ENCODE measurements at regions not wholly inside any gene's neighbourhood (a gene's known extent, or its start where the extent isn't known, plus 50 kb on each side); places are given as distances from the start of the nearest gene placed in this dataset.

DNA sequence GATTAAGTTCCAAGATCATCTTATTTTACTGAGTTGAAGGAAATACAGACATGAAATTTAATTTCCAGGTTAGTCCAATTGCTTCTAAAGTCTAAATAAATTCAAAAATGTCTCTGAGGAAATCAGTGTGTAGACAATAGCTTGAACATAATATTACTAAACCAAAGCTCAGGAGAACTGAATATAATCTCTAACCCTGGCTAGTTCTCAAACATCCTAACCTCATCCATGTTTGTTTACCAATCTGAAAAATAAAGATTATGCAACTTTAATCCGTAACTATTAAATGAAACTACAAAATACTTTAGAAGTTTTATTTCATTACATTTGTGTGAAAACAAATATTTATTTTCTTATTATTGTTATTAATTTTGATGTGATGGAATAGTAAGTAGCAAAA, 387.2 kb downstream of the TBC1D32 start (continued):
- TF ChIP-seq, protein P1, sequence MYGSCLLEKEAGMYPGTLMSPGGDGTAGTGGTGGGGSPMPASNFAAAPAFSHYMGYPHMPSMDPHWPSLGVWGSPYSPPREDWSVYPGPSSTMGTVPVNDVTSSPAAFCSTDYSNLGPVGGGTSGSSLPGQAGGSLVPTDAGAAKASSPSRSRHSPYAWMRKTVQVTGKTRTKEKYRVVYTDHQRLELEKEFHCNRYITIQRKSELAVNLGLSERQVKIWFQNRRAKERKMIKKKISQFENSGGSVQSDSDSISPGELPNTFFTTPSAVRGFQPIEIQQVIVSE (CRISPR knock-in tag; IDR thresholded peaks at IDR 0.05; ENCODE audit: borderline replicate concordance), result no peak
- TF ChIP-seq, protein P2, sequence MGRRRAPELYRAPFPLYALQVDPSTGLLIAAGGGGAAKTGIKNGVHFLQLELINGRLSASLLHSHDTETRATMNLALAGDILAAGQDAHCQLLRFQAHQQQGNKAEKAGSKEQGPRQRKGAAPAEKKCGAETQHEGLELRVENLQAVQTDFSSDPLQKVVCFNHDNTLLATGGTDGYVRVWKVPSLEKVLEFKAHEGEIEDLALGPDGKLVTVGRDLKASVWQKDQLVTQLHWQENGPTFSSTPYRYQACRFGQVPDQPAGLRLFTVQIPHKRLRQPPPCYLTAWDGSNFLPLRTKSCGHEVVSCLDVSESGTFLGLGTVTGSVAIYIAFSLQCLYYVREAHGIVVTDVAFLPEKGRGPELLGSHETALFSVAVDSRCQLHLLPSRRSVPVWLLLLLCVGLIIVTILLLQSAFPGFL (CRISPR knock-in tag; IDR thresholded peaks at IDR 0.05; ENCODE audit: borderline replicate concordance), result no peak
- TF ChIP-seq RORB (CRISPR knock-in tag; IDR thresholded peaks at IDR 0.05) (no peak), NFATC4 (CRISPR knock-in tag; IDR thresholded peaks at IDR 0.05) (no peak), MXD4 (CRISPR knock-in tag; IDR thresholded peaks at IDR 0.05; ENCODE audit: borderline replicate concordance) (no peak), ZNF416 (CRISPR knock-in tag; IDR thresholded peaks at IDR 0.05) (no peak), NR1H2 (CRISPR knock-in tag; IDR thresholded peaks at IDR 0.05) (no peak), ZNF671 (CRISPR knock-in tag; IDR thresholded peaks at IDR 0.05) (no peak)
- TF ChIP-seq, protein P3, sequence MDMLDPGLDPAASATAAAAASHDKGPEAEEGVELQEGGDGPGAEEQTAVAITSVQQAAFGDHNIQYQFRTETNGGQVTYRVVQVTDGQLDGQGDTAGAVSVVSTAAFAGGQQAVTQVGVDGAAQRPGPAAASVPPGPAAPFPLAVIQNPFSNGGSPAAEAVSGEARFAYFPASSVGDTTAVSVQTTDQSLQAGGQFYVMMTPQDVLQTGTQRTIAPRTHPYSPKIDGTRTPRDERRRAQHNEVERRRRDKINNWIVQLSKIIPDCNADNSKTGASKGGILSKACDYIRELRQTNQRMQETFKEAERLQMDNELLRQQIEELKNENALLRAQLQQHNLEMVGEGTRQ (CRISPR knock-in tag; IDR thresholded peaks at IDR 0.05), result no peak
- TF ChIP-seq, protein P4, sequence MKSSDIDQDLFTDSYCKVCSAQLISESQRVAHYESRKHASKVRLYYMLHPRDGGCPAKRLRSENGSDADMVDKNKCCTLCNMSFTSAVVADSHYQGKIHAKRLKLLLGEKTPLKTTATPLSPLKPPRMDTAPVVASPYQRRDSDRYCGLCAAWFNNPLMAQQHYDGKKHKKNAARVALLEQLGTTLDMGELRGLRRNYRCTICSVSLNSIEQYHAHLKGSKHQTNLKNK (CRISPR knock-in tag; IDR thresholded peaks at IDR 0.05), result no peak
- TF ChIP-seq, protein P5, sequence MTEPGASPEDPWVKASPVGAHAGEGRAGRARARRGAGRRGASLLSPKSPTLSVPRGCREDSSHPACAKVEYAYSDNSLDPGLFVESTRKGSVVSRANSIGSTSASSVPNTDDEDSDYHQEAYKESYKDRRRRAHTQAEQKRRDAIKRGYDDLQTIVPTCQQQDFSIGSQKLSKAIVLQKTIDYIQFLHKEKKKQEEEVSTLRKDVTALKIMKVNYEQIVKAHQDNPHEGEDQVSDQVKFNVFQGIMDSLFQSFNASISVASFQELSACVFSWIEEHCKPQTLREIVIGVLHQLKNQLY (CRISPR knock-in tag; IDR thresholded peaks at IDR 0.05), result no peak

DNA sequence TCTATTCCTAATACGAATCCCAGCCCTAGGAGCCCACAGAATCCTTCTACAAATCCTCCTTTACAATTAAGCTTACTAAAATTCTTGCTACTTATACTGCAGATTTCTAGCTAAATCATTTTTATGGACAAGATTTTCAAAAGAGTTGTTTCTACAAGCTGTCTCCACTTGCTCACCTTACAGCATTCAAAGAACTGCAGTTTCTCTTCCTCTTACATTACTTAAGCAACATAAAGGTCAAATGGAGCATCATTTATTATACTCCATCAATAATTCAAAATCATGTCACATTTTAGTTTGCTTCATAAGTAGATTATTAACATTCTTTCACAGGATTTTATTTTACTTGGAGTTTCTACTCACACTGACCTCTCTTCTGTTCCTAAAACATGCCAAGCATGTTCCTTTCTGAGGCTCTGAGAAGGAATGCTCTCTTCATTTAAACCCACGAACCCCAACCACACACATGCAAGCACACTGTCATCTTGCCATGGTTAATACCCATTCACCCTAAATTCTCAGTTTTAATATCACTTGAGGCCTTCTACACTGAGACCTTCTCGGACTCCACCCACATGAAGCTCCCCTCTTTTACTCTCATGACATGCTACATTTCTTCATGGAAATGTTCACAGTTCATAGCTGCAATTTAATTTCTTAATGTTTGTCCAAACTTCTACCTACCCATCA, 388.2 kb downstream of the TBC1D32 start:
- ChIA-PET CTCF (no interaction called here), POLR2A (no interaction called here)
- TF ChIP-seq RELA (CRISPR knock-in tag; IDR thresholded peaks at IDR 0.05; ENCODE audit: borderline replicate concordance), result no peak
- no peak for TF ChIP-seq FOXK1 (CRISPR knock-in tag; IDR thresholded peaks at IDR 0.05)
- no peak for TF ChIP-seq ZBTB21 (CRISPR knock-in tag; IDR thresholded peaks at IDR 0.05; ENCODE audit: borderline replicate concordance)
- no peak for DNase-seq (ENCODE audit: low spot score)
- no peaks in the 10 kb centered on the region for H3K9me3 Mint-ChIP-seq
- no peak for ATAC-seq
- H3K36me3 Mint-ChIP-seq, result no peaks in the 10 kb centered on the region
- H3K4me3 Mint-ChIP-seq, result no peak overlapping the region
- no peaks in the 10 kb centered on the region for H3K4me1 Mint-ChIP-seq
- H3K27ac Mint-ChIP-seq, result no peak overlapping the region
- no peaks in the 10 kb centered on the region for H3K27me3 Mint-ChIP-seq (ENCODE audit: low read depth)

DNA sequence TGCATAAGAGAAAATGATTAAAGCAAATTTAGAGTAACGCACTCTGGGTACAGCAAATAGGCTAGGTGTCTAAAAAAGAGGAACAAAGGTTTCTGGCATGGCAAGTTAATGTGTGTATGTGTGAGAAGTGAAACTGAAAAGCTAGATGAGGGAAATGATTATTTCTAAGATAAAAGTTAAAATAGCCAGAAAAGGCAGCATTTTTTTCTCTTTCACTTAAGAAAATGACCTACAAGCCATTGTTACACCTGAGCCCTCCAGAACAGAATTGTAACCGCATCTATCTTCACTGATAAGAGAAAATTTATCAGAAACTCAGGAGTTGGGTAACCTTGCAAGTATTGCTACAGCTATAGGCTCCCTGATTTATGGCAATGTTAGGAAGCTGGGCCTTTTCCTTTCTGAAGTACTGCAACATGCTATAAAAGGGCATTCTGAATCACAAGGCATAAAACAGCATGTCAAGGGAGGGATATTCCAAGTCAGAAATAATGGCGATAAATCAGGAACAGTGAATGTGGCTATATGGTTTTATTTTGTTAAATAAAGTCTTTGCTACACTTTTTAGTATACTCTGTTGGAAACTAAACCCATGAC, 395.3 kb downstream of the TBC1D32 start:
- POLR2A ChIA-PET, result no interaction called here
- Mint-ChIP-seq H3K4me1 (peaks cover 17% of the 10 kb centered on the region), H3K36me3 (no peaks in the 10 kb centered on the region), H3K4me3 (no peak overlapping the region), H3K27me3 (ENCODE audit: low read depth) (peaks cover under 1% of the 10 kb centered on the region), H3K27ac (no peak overlapping the region), H3K9me3 (no peaks in the 10 kb centered on the region)
- CTCF ChIA-PET, result interaction anchor here (0.5 kb wide), 1 partner anchor 133 kb away, joined by 3 read pairs; no protein-coding TSS in a partner anchor
- ATAC-seq (no peak), DNase-seq (ENCODE audit: low spot score) (no peak)
- TF ChIP-seq SMAD3 (CRISPR knock-in tag; IDR thresholded peaks at IDR 0.05; ENCODE audit: borderline replicate concordance), result no peak
- TF ChIP-seq, protein P4 (CRISPR knock-in tag; IDR thresholded peaks at IDR 0.05), result no peak
- TF ChIP-seq, protein P5 (CRISPR knock-in tag; IDR thresholded peaks at IDR 0.05), result no peak
- TF ChIP-seq, protein P6, sequence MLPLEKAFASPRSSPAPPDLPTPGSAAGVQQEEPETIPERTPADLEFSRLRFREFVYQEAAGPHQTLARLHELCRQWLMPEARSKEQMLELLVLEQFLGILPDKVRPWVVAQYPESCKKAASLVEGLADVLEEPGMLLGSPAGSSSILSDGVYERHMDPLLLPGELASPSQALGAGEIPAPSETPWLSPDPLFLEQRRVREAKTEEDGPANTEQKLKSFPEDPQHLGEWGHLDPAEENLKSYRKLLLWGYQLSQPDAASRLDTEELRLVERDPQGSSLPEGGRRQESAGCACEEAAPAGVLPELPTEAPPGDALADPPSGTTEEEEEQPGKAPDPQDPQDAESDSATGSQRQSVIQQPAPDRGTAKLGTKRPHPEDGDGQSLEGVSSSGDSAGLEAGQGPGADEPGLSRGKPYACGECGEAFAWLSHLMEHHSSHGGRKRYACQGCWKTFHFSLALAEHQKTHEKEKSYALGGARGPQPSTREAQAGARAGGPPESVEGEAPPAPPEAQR (CRISPR knock-in tag; IDR thresholded peaks at IDR 0.05), result no peak
- TF ChIP-seq EMX1 (CRISPR knock-in tag; IDR thresholded peaks at IDR 0.05), result no peak
- no peak for TF ChIP-seq FOXK1 (CRISPR knock-in tag; IDR thresholded peaks at IDR 0.05)
- TF ChIP-seq SOX15 (CRISPR knock-in tag; IDR thresholded peaks at IDR 0.05), result no peak
- TF ChIP-seq, protein P7, sequence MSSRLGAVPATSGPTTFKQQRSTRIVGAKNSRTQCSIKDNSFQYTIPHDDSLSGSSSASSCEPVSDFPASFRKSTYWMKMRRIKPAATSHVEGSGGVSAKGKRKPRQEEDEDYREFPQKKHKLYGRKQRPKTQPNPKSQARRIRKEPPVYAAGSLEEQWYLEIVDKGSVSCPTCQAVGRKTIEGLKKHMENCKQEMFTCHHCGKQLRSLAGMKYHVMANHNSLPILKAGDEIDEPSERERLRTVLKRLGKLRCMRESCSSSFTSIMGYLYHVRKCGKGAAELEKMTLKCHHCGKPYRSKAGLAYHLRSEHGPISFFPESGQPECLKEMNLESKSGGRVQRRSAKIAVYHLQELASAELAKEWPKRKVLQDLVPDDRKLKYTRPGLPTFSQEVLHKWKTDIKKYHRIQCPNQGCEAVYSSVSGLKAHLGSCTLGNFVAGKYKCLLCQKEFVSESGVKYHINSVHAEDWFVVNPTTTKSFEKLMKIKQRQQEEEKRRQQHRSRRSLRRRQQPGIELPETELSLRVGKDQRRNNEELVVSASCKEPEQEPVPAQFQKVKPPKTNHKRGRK (CRISPR knock-in tag; IDR thresholded peaks at IDR 0.05; ENCODE audit: borderline replicate concordance), result no peak
- TF ChIP-seq, protein P3 (CRISPR knock-in tag; IDR thresholded peaks at IDR 0.05), result no peak
- no peak for TF ChIP-seq MXD4 (CRISPR knock-in tag; IDR thresholded peaks at IDR 0.05; ENCODE audit: borderline replicate concordance)
- no peak for TF ChIP-seq KAT7 (CRISPR knock-in tag; IDR thresholded peaks at IDR 0.05; ENCODE audit: borderline replicate concordance)
- TF ChIP-seq CREM (CRISPR knock-in tag; IDR thresholded peaks at IDR 0.05), result no peak
